ENCODE measurements at regions not wholly inside any gene's neighbourhood (a gene's known extent, or its start where the extent isn't known, plus 50 kb on each side); places are given as distances from the start of the nearest gene placed in this dataset.
"Not testable (repeated sequence)": the region's sequence is repeated elsewhere in the genome, so short reads cannot be mapped to it uniquely, and the experiment has no call there.

DNA sequence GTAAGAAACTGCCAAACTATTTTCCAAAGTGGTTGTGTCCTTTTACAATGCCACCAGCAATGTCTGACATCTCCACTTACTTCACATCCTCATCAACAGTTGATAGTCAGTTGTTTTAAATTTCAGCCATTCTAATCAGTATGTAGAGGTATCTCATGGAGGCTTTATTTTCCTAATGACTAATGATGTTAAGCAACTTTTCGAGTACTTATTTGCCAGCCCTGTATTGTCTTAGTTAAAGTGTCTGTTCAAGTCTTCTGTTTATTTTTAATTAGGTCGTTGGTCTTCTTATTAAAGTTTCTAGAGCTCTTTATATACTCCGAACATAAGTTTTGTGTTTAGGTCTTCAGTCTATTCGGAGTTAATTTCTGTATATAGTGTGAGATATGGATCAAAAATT, 54.9 kb upstream of the NBPF12 start:
- H3K9ac ChIP-seq (ENCODE audit: low read length): not testable (repeated sequence)

DNA sequence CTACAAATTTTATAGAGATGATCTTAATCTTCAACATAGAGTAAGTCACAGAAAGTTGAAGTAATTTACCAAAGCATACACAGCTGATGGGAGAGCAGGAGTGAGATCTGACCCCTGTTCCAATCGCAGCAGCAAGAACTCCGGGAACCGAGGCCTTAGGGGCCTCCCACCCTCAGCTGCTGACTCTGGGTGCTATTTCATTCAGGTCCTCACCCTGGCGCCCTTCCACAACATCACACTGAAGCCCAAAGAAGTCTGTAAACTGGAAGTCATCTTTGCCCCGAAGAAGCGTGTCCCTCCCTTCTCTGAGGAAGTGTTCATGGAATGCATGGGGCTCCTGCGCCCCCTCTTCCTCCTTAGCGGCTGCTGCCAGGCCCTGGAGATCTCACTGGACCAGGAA, 57.0 kb upstream of the NBPF12 start:
- H4K20me1 ChIP-seq (ENCODE audit: low read depth, low read length); H3F3A ChIP-seq (ENCODE audit: insufficient read depth); H3K9ac ChIP-seq (ENCODE audit: low read length); H3K4me2 ChIP-seq (ENCODE audit: low read depth, low read length, poor library complexity, severe bottlenecking); H3K27me3 ChIP-seq (ENCODE audit: low read length); H3K36me3 ChIP-seq (ENCODE audit: low read length); H3K27ac ChIP-seq (ENCODE audit: low read depth, low read length); H2AFZ ChIP-seq (ENCODE audit: low read depth, low read length, severe bottlenecking); H3K79me2 ChIP-seq (ENCODE audit: insufficient read depth, low read length); H3K4me3 ChIP-seq (ENCODE audit: insufficient read depth, low read length, poor library complexity, severe bottlenecking); H3K9me3 ChIP-seq (ENCODE audit: insufficient read depth, low read length); H3K9me2 ChIP-seq (replicated peaks; ENCODE audit: insufficient read depth, low read length): not testable (repeated sequence)

More for the DNA sequence above, 54.9 kb upstream of the NBPF12 start:
- H3K27me3 ChIP-seq (ENCODE audit: low read length); H3K9me3 ChIP-seq (ENCODE audit: insufficient read depth, low read length); H3K4me2 ChIP-seq (ENCODE audit: low read depth, low read length, poor library complexity, severe bottlenecking); H2AFZ ChIP-seq (ENCODE audit: low read depth, low read length, severe bottlenecking); H3K27ac ChIP-seq (ENCODE audit: low read depth, low read length); H3K36me3 ChIP-seq (ENCODE audit: low read length); H4K20me1 ChIP-seq (ENCODE audit: low read depth, low read length); H3F3A ChIP-seq (ENCODE audit: insufficient read depth); H3K4me3 ChIP-seq (ENCODE audit: insufficient read depth, low read length, poor library complexity, severe bottlenecking); H3K79me2 ChIP-seq (ENCODE audit: insufficient read depth, low read length); H3K9me2 ChIP-seq (replicated peaks; ENCODE audit: insufficient read depth, low read length): not testable (repeated sequence)

DNA sequence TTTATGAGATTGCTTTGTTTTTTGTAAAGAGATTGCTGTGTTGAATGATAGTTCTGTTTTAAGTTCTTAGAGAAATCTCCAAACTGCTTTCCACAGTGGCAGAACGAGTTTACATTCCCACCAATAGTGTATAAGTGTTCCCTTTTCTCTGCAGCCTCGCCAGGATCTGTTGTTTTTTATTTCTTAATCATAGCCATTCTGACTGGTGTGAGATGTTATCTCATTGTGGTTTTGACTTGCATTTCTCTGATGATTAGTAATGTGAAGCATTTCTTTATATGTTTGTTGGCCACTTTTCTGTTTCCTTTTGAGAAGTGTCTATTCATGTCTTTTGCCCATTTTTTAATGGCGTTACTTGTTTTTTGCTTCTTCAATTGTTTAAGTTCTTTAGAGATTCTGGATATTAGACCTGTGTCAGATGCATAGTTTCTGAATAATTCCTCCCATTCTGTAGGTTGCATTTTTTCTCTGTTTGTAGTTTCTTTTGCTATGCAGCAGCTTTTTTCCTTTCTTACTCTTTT, 74.3 kb upstream of the NBPF12 start:
- not testable (repeated sequence) for H2AFZ ChIP-seq (ENCODE audit: low read depth, low read length, severe bottlenecking); H3K9me3 ChIP-seq (ENCODE audit: insufficient read depth, low read length); H3K9me2 ChIP-seq (replicated peaks; ENCODE audit: insufficient read depth, low read length); H3K36me3 ChIP-seq (ENCODE audit: low read length); H3K9ac ChIP-seq (ENCODE audit: low read length); H3K4me2 ChIP-seq (ENCODE audit: low read depth, low read length, poor library complexity, severe bottlenecking); H3K79me2 ChIP-seq (ENCODE audit: insufficient read depth, low read length); H3K4me3 ChIP-seq (ENCODE audit: insufficient read depth, low read length, poor library complexity, severe bottlenecking); H4K20me1 ChIP-seq (ENCODE audit: low read depth, low read length); H3K27me3 ChIP-seq (ENCODE audit: low read length); H3K27ac ChIP-seq (ENCODE audit: low read depth, low read length); H3F3A ChIP-seq (ENCODE audit: insufficient read depth)

DNA sequence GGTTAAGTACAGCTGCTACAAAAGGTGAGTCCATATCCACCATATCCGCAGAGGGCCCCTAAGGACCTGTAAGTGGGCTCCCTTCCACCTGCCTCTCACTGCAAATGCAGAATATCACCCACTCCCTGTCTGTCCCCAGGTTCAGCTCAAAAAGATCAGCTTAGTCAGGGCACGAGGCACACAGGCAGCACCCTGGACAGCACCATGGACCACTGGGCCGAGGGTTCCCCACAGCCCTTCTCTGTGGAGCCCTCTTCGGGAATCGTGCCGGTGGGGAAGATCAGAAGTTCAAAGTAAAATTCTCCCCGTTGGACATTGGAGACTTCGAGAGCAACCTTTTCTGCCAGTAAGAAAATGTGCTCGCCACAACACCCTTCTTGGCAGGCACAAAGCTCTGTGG, 85.0 kb upstream of the NBPF12 start:
- H3K4me2 ChIP-seq (ENCODE audit: low read depth, low read length, poor library complexity, severe bottlenecking); H3K9me2 ChIP-seq (replicated peaks; ENCODE audit: insufficient read depth, low read length); H3K27me3 ChIP-seq (ENCODE audit: low read length); H3K79me2 ChIP-seq (ENCODE audit: insufficient read depth, low read length); H3F3A ChIP-seq (ENCODE audit: insufficient read depth); H3K9me3 ChIP-seq (ENCODE audit: insufficient read depth, low read length); H3K36me3 ChIP-seq (ENCODE audit: low read length); H3K27ac ChIP-seq (ENCODE audit: low read depth, low read length); H3K4me3 ChIP-seq (ENCODE audit: insufficient read depth, low read length, poor library complexity, severe bottlenecking); H3K9ac ChIP-seq (ENCODE audit: low read length); H4K20me1 ChIP-seq (ENCODE audit: low read depth, low read length); H2AFZ ChIP-seq (ENCODE audit: low read depth, low read length, severe bottlenecking): not testable (repeated sequence)

DNA sequence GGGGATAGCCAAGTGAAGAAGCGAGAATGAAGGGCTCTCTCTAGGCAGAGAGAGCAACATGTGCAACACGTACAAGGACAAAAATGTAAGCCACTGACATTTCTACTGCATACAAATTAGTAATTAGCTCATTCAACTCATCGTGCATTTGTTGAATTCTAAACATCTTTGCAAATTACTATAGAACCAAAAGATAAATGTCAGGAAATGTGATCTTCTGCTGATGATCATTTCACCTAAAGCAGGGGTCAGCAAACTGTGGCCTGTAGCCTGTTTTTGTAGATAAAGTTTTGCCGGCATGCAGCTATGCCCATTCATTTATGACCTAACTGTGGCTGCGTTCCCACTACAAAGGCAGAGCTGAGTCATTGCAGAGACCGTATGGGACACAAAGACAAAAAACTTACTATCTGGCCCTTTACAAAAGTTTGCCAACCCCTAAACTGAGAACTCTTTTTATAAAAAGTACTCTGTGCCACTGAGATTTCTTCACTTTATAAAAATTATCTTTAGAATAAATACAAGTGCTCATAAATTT, 87.7 kb upstream of the NBPF12 start:
- H3F3A ChIP-seq (ENCODE audit: insufficient read depth); H4K20me1 ChIP-seq (ENCODE audit: low read depth, low read length); H3K9me2 ChIP-seq (replicated peaks; ENCODE audit: insufficient read depth, low read length); H2AFZ ChIP-seq (ENCODE audit: low read depth, low read length, severe bottlenecking); H3K36me3 ChIP-seq (ENCODE audit: low read length); H3K4me2 ChIP-seq (ENCODE audit: low read depth, low read length, poor library complexity, severe bottlenecking); H3K27me3 ChIP-seq (ENCODE audit: low read length); H3K27ac ChIP-seq (ENCODE audit: low read depth, low read length); H3K79me2 ChIP-seq (ENCODE audit: insufficient read depth, low read length); H3K4me3 ChIP-seq (ENCODE audit: insufficient read depth, low read length, poor library complexity, severe bottlenecking); H3K9me3 ChIP-seq (ENCODE audit: insufficient read depth, low read length); H3K9ac ChIP-seq (ENCODE audit: low read length): not testable (repeated sequence)

DNA sequence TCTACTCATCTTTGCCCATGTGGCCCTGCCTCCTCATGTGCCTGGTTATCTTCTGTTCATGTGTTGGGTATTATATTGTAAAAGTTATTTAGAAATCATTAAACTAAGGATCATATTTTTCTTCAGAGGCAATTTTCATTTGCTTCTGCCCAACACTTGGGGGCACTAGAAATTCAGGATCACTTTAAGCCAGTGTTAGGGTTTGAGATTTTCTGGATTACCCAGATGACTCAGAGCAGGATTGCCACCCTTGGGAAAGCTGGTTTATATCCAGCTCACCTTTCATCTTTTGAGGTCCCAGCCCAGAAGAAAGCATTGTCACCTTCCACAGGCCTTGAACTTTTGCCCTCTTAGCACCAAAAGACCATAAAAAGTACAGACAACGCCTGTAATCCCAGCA, 99.4 kb upstream of the NBPF12 start:
- H3K79me2 ChIP-seq (ENCODE audit: insufficient read depth, low read length); H3K27ac ChIP-seq (ENCODE audit: low read depth, low read length); H3K9me3 ChIP-seq (ENCODE audit: insufficient read depth, low read length): not testable (repeated sequence)

DNA sequence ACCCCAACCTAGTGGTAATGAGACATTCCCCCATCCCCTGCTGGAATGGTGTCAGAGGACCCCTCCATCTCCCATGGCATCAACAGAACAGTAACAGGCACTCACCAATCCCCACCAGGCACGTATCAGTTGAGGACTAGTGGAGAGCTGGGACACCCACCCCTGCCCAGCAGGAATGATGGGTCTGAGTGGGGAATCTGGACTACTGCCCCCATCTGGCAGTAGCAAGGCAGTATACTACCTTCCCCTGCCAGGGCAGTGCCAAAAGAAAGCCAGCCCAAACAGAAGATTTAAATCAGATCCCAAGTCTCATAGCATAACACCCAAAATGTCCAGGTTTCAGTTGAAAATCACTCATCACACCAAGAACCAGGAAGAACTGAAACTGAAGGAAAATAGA, 111.2 kb upstream of the NBPF12 start:
- not testable (repeated sequence) for H3F3A ChIP-seq (ENCODE audit: insufficient read depth); H2AFZ ChIP-seq (ENCODE audit: low read depth, low read length, severe bottlenecking); H3K9ac ChIP-seq (ENCODE audit: low read length); H4K20me1 ChIP-seq (ENCODE audit: low read depth, low read length); H3K27me3 ChIP-seq (ENCODE audit: low read length); H3K9me3 ChIP-seq (ENCODE audit: insufficient read depth, low read length); H3K27ac ChIP-seq (ENCODE audit: low read depth, low read length); H3K9me2 ChIP-seq (replicated peaks; ENCODE audit: insufficient read depth, low read length); H3K36me3 ChIP-seq (ENCODE audit: low read length); H3K4me2 ChIP-seq (ENCODE audit: low read depth, low read length, poor library complexity, severe bottlenecking); H3K79me2 ChIP-seq (ENCODE audit: insufficient read depth, low read length); H3K4me3 ChIP-seq (ENCODE audit: insufficient read depth, low read length, poor library complexity, severe bottlenecking)

More for the DNA sequence above, 99.4 kb upstream of the NBPF12 start:
- H3K36me3 ChIP-seq (ENCODE audit: low read length); H3K4me3 ChIP-seq (ENCODE audit: insufficient read depth, low read length, poor library complexity, severe bottlenecking); H3K4me2 ChIP-seq (ENCODE audit: low read depth, low read length, poor library complexity, severe bottlenecking); H3F3A ChIP-seq (ENCODE audit: insufficient read depth); H3K9ac ChIP-seq (ENCODE audit: low read length); H2AFZ ChIP-seq (ENCODE audit: low read depth, low read length, severe bottlenecking); H4K20me1 ChIP-seq (ENCODE audit: low read depth, low read length); H3K27me3 ChIP-seq (ENCODE audit: low read length); H3K9me2 ChIP-seq (replicated peaks; ENCODE audit: insufficient read depth, low read length): not testable (repeated sequence)

DNA sequence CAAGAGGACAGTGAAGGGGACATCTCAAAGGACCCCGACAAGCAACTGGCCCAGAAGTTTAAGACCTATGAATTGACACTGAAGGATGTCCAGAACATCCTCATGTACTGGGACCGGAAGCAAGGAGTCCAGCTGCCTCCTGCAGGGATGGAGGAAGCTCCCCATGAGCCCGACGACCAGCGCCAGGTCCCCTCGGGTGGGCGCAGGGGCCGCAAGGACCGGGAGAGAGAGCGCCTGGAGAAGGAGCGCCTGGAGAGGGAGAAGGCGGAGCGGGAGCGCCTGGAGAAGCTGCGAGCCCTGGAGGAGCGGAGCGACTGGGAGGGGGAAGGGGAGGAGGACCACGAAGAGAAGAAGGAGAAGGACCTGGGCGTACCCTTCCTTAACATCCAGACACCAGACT, 143.9 kb upstream of the NBPF12 start:
- H4K20me1 ChIP-seq (ENCODE audit: low read depth, low read length); H2AFZ ChIP-seq (ENCODE audit: low read depth, low read length, severe bottlenecking); H3K9me2 ChIP-seq (replicated peaks; ENCODE audit: insufficient read depth, low read length); H3K9ac ChIP-seq (ENCODE audit: low read length); H3K4me3 ChIP-seq (ENCODE audit: insufficient read depth, low read length, poor library complexity, severe bottlenecking); H3K27ac ChIP-seq (ENCODE audit: low read depth, low read length); H3K9me3 ChIP-seq (ENCODE audit: insufficient read depth, low read length); H3K79me2 ChIP-seq (ENCODE audit: insufficient read depth, low read length); H3K27me3 ChIP-seq (ENCODE audit: low read length); H3K36me3 ChIP-seq (ENCODE audit: low read length); H3K4me2 ChIP-seq (ENCODE audit: low read depth, low read length, poor library complexity, severe bottlenecking); H3F3A ChIP-seq (ENCODE audit: insufficient read depth): not testable (repeated sequence)

Data from SU-DHL-6 (cell line).